K562 (cell line): ENCODE measurements at regions not wholly inside any gene's neighbourhood (a gene's known extent, or its start where the extent isn't known, plus 50 kb on each side); places are given as distances from the start of the nearest gene placed in this dataset.

Experiments used
- ATAC-seq: fragments of 200-7000 bp; cut with Tn5 transposase; 3 replicates; pipeline ENCODE4 v1.9.1; 2020; ENCODE audit warnings: moderate library complexity
- BruUV-seq: library from RNA; stranded (reverse); fragments of 400-500 nt; replicated peaks from 2 replicates; lab custom pipeline; 2021; lab: Mats Ljungman, UMichigan
- CTCF ChIA-PET: fragments of 300-600 bp; formaldehyde crosslinking; extraction: SDS; loops from one replicate; lab custom pipeline; 2021; ENCODE audit warnings: low intra/inter-chr PET ratio; lab: Yijun Ruan, JAX
- POLR2A ChIA-PET: fragments of 300-600, 350-650 bp; sonication (Branson Sonifier 250); formaldehyde crosslinking; extraction: SDS; loops from one replicate; lab custom pipeline; 2021; ENCODE audit warnings: antibody characterized with exemption, inconsistent platforms; lab: Yijun Ruan, JAX
- DNase-seq, 4 experiments: peaks; one replicate each; pipeline versions ENCODE4 v3.0.0 to v3.0.0-alpha.2; 2011 to 2018; ENCODE audit warnings: low spot score in 3 of 4, mixed read lengths in 3 of 4; ENCODE audit errors: extremely low read depth in 1 of 4
- FAIRE-seq: peaks from 2 replicates; lab custom pipeline; 2011; peaks lifted over from hg19 to GRCh38; lab: Jason Lieb, UNC
- H2AFZ ChIP-seq: 2 replicates; pipeline ENCODE4 v1.6.0; 2011; ENCODE audit warnings: low read depth, low read length, control low read depth, inconsistent platforms
- H3K27ac ChIP-seq: fragments of 200-600 bp; 3 replicates; pipeline ENCODE4 v1.8.0; 2011; ENCODE audit warnings: low read depth, mild to moderate bottlenecking, control low read depth, inconsistent platforms, low read length, moderate library complexity, mixed read lengths; ENCODE audit errors: extremely low read depth
- H3K27me3 ChIP-seq, 2 experiments: fragments of 300-600 bp in 1 of 2; 2 replicates in 1 of 2; 3 replicates in 1 of 2; pipeline versions ENCODE4 v1.6.0 to v1.8.0; 2011; ENCODE audit warnings: inconsistent platforms in 2 of 2, low read length in 2 of 2, mild to moderate bottlenecking in 1 of 2, mixed read lengths in 1 of 2, moderate library complexity in 1 of 2; ENCODE audit not compliant: control insufficient read depth in 2 of 2, insufficient read depth in 2 of 2
- H3K36me3 ChIP-seq: fragments of 300-600 bp; 3 replicates; pipeline ENCODE4 v1.8.0; 2011; ENCODE audit warnings: mild to moderate bottlenecking, low read length, inconsistent platforms; ENCODE audit not compliant: control insufficient read depth, insufficient read depth
- H3K4me1 ChIP-seq, 2 experiments: fragments of 200-600 bp in 1 of 2; replicated peaks in 1 of 2; 2 replicates in 1 of 2; 3 replicates in 1 of 2; pipeline versions ENCODE4 v1.5.1 to v1.8.0; 2011; ENCODE audit warnings: inconsistent platforms in 2 of 2, low read length in 2 of 2, mild to moderate bottlenecking in 1 of 2, mixed read lengths in 1 of 2, moderate library complexity in 1 of 2; ENCODE audit not compliant: control insufficient read depth in 2 of 2, insufficient read depth in 2 of 2
- H3K4me2 ChIP-seq: 2 replicates; pipeline ENCODE4 v1.6.1; 2011; ENCODE audit warnings: low read length, control low read depth, inconsistent platforms, mixed read lengths; ENCODE audit not compliant: insufficient read depth
- H3K4me3 ChIP-seq: fragments of 200-600 bp; sonication (generic), shearing (Covaris generic); 2 replicates; pipeline ENCODE4 v1.5.1; 2016; ENCODE audit warnings: control low read depth, inconsistent platforms
- H3K79me2 ChIP-seq: fragments of 200-600 bp; 3 replicates; pipeline ENCODE4 v1.8.0; 2011; ENCODE audit warnings: low read length, inconsistent platforms; ENCODE audit not compliant: control insufficient read depth, insufficient read depth
- H3K9ac ChIP-seq, 2 experiments: 2 replicates each; pipeline versions ENCODE4 v1.6.0 to v1.6.1; 2011; ENCODE audit warnings: low read depth in 2 of 2, low read length in 2 of 2, control low read depth in 1 of 2, inconsistent platforms in 1 of 2, mild to moderate bottlenecking in 1 of 2, mixed read lengths in 1 of 2; ENCODE audit not compliant: insufficient read depth in 1 of 2
- H3K9me1 ChIP-seq: one replicate; pipeline ENCODE4 v1.6.0; 2011; ENCODE audit warnings: inconsistent platforms, mild to moderate bottlenecking, low read length, moderate library complexity; ENCODE audit not compliant: control insufficient read depth, insufficient read depth
- H3K9me3 ChIP-seq: replicated peaks from 2 replicates; pipeline ENCODE4 v1.5.1; 2011; ENCODE audit warnings: low read depth, low read length, inconsistent platforms; ENCODE audit not compliant: control insufficient read depth, insufficient read depth
- H4K20me1 ChIP-seq: replicated peaks from 2 replicates; pipeline ENCODE4 v1.6.1; 2011; ENCODE audit warnings: low read length, inconsistent platforms, mixed read lengths; ENCODE audit not compliant: control insufficient read depth, insufficient read depth
- C11orf30 ChIP-seq: fragments of 450-650 bp; IDR thresholded peaks from 2 replicates; pipeline ENCODE4 v1.6.1; 2016; ENCODE audit warnings: low read depth, mild to moderate bottlenecking
- CTCF ChIP-seq, 3 experiments: IDR thresholded peaks in 2 of 3; conservative IDR thresholded peaks in 1 of 3; 2 replicates each; pipeline ENCODE4 v1.5.1; 2011 to 2012; ENCODE audit warnings: low read length in 3 of 3, mild to moderate bottlenecking in 3 of 3, control low read depth in 2 of 3, improper control_type of control experiment in 1 of 3, inconsistent platforms in 1 of 3, low read depth in 1 of 3, mixed read lengths in 1 of 3, moderate library complexity in 1 of 3; ENCODE audit not compliant: insufficient read depth in 2 of 3
- MAFF ChIP-seq: IDR thresholded peaks from 2 replicates; pipeline ENCODE4 v1.6.1; 2012; ENCODE audit warnings: low read length, improper control_type of control experiment
- MAFG ChIP-seq: fragments of 450-650 bp; conservative IDR thresholded peaks from 2 replicates; pipeline ENCODE4 v1.6.1; 2016; ENCODE audit warnings: missing genetic modification characterization, missing compliant biosample characterization
- MAFK ChIP-seq: IDR thresholded peaks from 2 replicates; pipeline ENCODE4 v1.6.1; 2011; ENCODE audit warnings: low read length, improper control_type of control experiment
- NFATC3 ChIP-seq: fragments of 450-650 bp; IDR thresholded peaks from 2 replicates; pipeline ENCODE4 v1.6.1; 2017; ENCODE audit warnings: mild to moderate bottlenecking
- RAD21 ChIP-seq, 2 experiments: fragments of 250-450 bp in 1 of 2; fragments of 450-650 bp in 1 of 2; sonication (Bioruptor Pico) in 1 of 2; formaldehyde crosslinking in 1 of 2; IDR thresholded peaks in 1 of 2; conservative IDR thresholded peaks in 1 of 2; 2 replicates each; pipeline versions ENCODE4 v1.4.0 to v1.8.0; 2020 to 2022; ENCODE audit warnings: mild to moderate bottlenecking in 2 of 2, moderate library complexity in 1 of 2
- SRSF1 ChIP-seq: fragments of 200-400 bp; formaldehyde crosslinking; IDR thresholded peaks from 2 replicates; pipeline ENCODE4 v1.6.1; 2017; ENCODE audit warnings: mild to moderate bottlenecking, low read depth, low read length, moderate library complexity
- ZNF316 ChIP-seq: fragments of 450-650 bp; IDR thresholded peaks from 2 replicates; pipeline ENCODE4 v1.6.1; 2016
- ZNF384 ChIP-seq: IDR thresholded peaks from 2 replicates; pipeline ENCODE4 v1.6.1; 2012; ENCODE audit warnings: low read depth, low read length, improper control_type of control experiment
- WGBS: fragments of 100-300 bp; shearing (Covaris generic); methylation state at CpG from one replicate; pipeline ENCODE4 v1.1.6; 2016; ENCODE audit warnings: low coverage, mixed read lengths; ENCODE audit not compliant: insufficient coverage; ENCODE audit errors: missing lambda C conversion rate; 5-methylcytosine and 5-hydroxymethylcytosine counted together
- in situ Hi-C: fragments of 300-500 bp; cut with MboI; formaldehyde crosslinking; loops from 4 replicates; pipeline ENCODE4 v1.15.0; 2018; ENCODE audit warnings: inconsistent platforms, mixed read lengths
- intact Hi-C: fragments of 100-400 bp; cut with micrococcal nuclease; formaldehyde crosslinking; loops from 2 replicates; pipeline ENCODE4 v1.14.2; 2022

GRCh38 chr11:90288212-90288821 lies 65.5 kb upstream of the CHORDC1 start:
- no peak for FAIRE-seq
- H3K9me1 ChIP-seq, result no peaks in the 10 kb centered on the region
- ATAC-seq, result peak; percentile 62; the same call in 2 of the 3 replicates
- in situ Hi-C loops, result no loop called here
- H3K4me2 ChIP-seq, result no peak overlapping the region
- H3K9me3 ChIP-seq, result no peaks in the 10 kb centered on the region
- WGBS, result 0% methylated on average over 3 of the region's 3 CpGs
- TF ChIP-seq ZNF316 (peak; percentile 85), ZNF384 (peak; percentile 40; the same call in 1 of the 2 replicates), C11orf30 (peak; percentile 74), MAFG (tag) (peak; percentile 63), RAD21 (CRISPR knock-in tag; conservative IDR thresholded peaks at IDR 0.05 in 1 of 2, IDR thresholded peaks at IDR 0.05 in 1 of 2) (peak; percentile 42 to 61; a peak in 3 of 4 replicates), MAFK (peak; percentile 42; the same call in 1 of the 2 replicates), SRSF1 (no peak), NFATC3 (no peak), CTCF (IDR thresholded peaks at IDR 0.05 in 2 of 3, conservative IDR thresholded peaks at IDR 0.05 in 1 of 3; ENCODE audit: insufficient read depth in 2 of 3, low read depth in 1 of 3, low read length in 3 of 3) (peak; percentile 38 to 66 (median 64); a peak in 5 of 6 replicates), MAFF (peak; percentile 65)
- TF ChIP-seq, all 486 proteins: peak for 8
- Histone ChIP-seq H4K20me1 (no peaks in the 10 kb centered on the region), H3K4me1 (no peaks in the 10 kb centered on the region), H3K36me3 (no peaks in the 10 kb centered on the region), H3K27ac (no peak overlapping the region), H3K9ac (no peak overlapping the region), H3K79me2 (no peaks in the 10 kb centered on the region), H2AFZ (no peak overlapping the region), H3K27me3 (no peaks in the 10 kb centered on the region), H3K4me3 (no peak overlapping the region)
- ChIA-PET CTCF (interaction anchor here (0.7 kb wide), 1 partner anchor 79 kb away, joined by 3 read pairs; no protein-coding TSS in a partner anchor), POLR2A (no interaction called here)
- BruUV-seq, result no TSS peak
- peak; percentile 19 to 30 (median 22) for DNase-seq
- intact Hi-C loops, result loop anchor here (2.0 to 10.0 kb wide), 2 partner anchors 166 to 960 kb away; no protein-coding TSS in a partner anchor
